Heart left ventricle (tissue), 13 donors: ENCODE measurements at regions not wholly inside any gene's neighbourhood (a gene's known extent, or its start where the extent isn't known, plus 50 kb on each side); places are given as distances from the start of the nearest gene placed in this dataset.

ENCODE experiments used
- POLR2A ChIP-seq, 2 donors: fragments of 450-650 bp; IDR thresholded peaks; one replicate each; pipeline ENCODE4 v1.6.1; 2017; ENCODE audit warnings: antibody characterized with exemption in 2 of 2, mild to moderate bottlenecking in 2 of 2, moderate library complexity in 2 of 2
- TF ChIP-seq, protein P1 (sequence below), 12 donors: fragments of 200-600 bp; sonication (generic) in 4 of 12; IDR thresholded peaks; one replicate each; pipeline versions ENCODE4 v1.5.0 to v1.8.0; 2018 to 2022; ENCODE audit warnings: antibody characterized with exemption in 12 of 12, mild to moderate bottlenecking in 5 of 12
- donor health status: ischemic (EF 13 %, LVEDD 7.1; RV severe dilation, severe dysfunction).
- donor health status: DM: no; HTN: yes; CAD: no.
- donor health status: DM: no; HTN: no; CAD: no.
- donor health status: ischemic (EF 25% LVEDD 6.9; RV normal size, moderate dysfunction).
- donor health status: ischemic (EF 25% LVEDD 5.7; RV mildly dilated, moderate dysfunction).
- donor health status: ischemic (EF 35%, LVEDD 5.7; RV mildly dilated, moderate dysfunction).
- donor health status: nonischemic (EF 11% LVEDD 7.7; RV severe dilation, severe dysfunction).
- donor health status: DM: yes; HTN: yes; CAD: no.
- donor health status: PGD.
- donor health status: ischemic (EF 29% LVEDD 5.4; RV normal size, mild dysfunction).
- donor health status: nonischemic (EF 23%, LVEDD 6.1; RV moderate dilation, normal function).

DNA sequence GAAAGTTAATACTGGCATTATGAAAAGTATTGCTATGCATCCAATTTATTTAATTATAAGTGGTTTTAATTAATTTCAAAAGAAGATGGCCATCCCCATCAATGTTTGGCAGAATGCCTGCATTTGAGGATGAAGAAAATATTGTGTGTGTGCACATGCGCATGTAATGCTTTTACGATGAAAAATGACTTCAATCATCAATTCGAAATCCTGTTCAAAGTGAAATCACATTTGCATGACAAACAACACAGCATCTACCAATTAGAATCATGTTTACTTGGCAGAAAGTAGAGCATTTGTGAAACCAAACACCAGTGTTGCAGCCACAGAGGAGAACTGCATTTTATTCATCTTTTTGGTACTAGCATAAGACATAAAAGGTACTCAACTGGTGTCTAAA lies 191.9 kb upstream of the PIRT start:
- no peak for TF ChIP-seq POLR2A (IDR thresholded peaks at IDR 0.05)
- TF ChIP-seq, protein P1, sequence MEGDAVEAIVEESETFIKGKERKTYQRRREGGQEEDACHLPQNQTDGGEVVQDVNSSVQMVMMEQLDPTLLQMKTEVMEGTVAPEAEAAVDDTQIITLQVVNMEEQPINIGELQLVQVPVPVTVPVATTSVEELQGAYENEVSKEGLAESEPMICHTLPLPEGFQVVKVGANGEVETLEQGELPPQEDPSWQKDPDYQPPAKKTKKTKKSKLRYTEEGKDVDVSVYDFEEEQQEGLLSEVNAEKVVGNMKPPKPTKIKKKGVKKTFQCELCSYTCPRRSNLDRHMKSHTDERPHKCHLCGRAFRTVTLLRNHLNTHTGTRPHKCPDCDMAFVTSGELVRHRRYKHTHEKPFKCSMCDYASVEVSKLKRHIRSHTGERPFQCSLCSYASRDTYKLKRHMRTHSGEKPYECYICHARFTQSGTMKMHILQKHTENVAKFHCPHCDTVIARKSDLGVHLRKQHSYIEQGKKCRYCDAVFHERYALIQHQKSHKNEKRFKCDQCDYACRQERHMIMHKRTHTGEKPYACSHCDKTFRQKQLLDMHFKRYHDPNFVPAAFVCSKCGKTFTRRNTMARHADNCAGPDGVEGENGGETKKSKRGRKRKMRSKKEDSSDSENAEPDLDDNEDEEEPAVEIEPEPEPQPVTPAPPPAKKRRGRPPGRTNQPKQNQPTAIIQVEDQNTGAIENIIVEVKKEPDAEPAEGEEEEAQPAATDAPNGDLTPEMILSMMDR (IDR thresholded peaks at IDR 0.05), result no peak
